ENCODE measurements at regions not wholly inside any gene's neighbourhood (a gene's known extent, or its start where the extent isn't known, plus 50 kb on each side); places are given as distances from the start of the nearest gene placed in this dataset.

GRCh38 chr11:110910384-110910783 is 198.1 kb upstream of the ARHGAP20 start:
- Histone ChIP-seq H3K9me3 (ENCODE audit: control insufficient read depth, low read depth, low read length) (no peaks in the 10 kb centered on the region), H4K20me1 (ENCODE audit: control insufficient read depth, insufficient read depth, insufficient read length) (no peaks in the 10 kb centered on the region), H3K79me1 (ENCODE audit: insufficient read depth, low read depth, low read length, poor library complexity, severe bottlenecking) (no peaks in the 10 kb centered on the region), H2AFZ (ENCODE audit: low read length) (no peak overlapping the region), H3K14ac (ENCODE audit: insufficient read depth, low read length) (no peak overlapping the region), H3K4ac (ENCODE audit: low read depth, low read length) (no peak overlapping the region), H2BK15ac (ENCODE audit: low read depth, low read length) (no peak overlapping the region), H2BK20ac (ENCODE audit: low read depth, low read length, poor library complexity, severe bottlenecking) (no peak overlapping the region), H2BK120ac (ENCODE audit: low read depth, low read length, poor library complexity, severe bottlenecking) (no peak overlapping the region), H2BK5ac (ENCODE audit: insufficient read length, low read length) (no peak overlapping the region), H4K91ac (ENCODE audit: insufficient read length, low read depth, low read length) (no peak overlapping the region), H2AK5ac (ENCODE audit: insufficient read length, low read length) (no peak overlapping the region), H3K79me2 (ENCODE audit: insufficient read depth, low read length) (no peaks in the 10 kb centered on the region), H3T11ph (ENCODE audit: low read length) (no peak overlapping the region), H3K18ac (ENCODE audit: insufficient read length, low read depth, low read length) (no peak overlapping the region), H3K23me2 (ENCODE audit: insufficient read length, low read depth, low read length, poor library complexity, severe bottlenecking) (no peaks in the 10 kb centered on the region), H3K27me3 (ENCODE audit: insufficient read depth, low read length) (no peaks in the 10 kb centered on the region), H3K27ac (ENCODE audit: insufficient read length, low read depth, low read length) (no peak overlapping the region), H3K4me1 (ENCODE audit: insufficient read depth, low read length) (no peaks in the 10 kb centered on the region), H3K23ac (ENCODE audit: insufficient read length, low read depth, low read length) (no peak overlapping the region), H3K4me2 (ENCODE audit: insufficient read depth, insufficient read length, low read length) (no peak overlapping the region), H4K5ac (ENCODE audit: insufficient read length, low read depth, low read length) (no peak overlapping the region), H3K9ac (ENCODE audit: extremely low read depth, insufficient read length, low read length) (no peak overlapping the region), H2BK12ac (ENCODE audit: insufficient read length, low read depth, low read length) (no peak overlapping the region), H4K8ac (replicated peaks; ENCODE audit: insufficient read length, low read depth, low read length) (no peak overlapping the region), H3K56ac (ENCODE audit: insufficient read length, low read depth, low read length) (no peak overlapping the region)
- Mint-ChIP-seq H3K36me3 (ENCODE audit: insufficient read depth in 1 of 3, low read depth in 3 of 3) (no peaks in the 10 kb centered on the region), H3K9me3 (peaks cover 0 to 3% of the 10 kb centered on the region in 2 experiments; a peak in 1 of 5 replicates), H3K27me3 (ENCODE audit: low read depth) (no peaks in the 10 kb centered on the region; the same call in 1 of the 2 replicates), H3K27ac (no peak overlapping the region), H3K4me3 (no peak overlapping the region), H3K4me1 (no peaks in the 10 kb centered on the region)
- no peak for DNase-seq
- WGBS (ENCODE audit: extremely low coverage, insufficient read length, low lambda C conversion rate): 100% methylated on average over 1 of the region's 2 CpGs
- TF ChIP-seq CTCF (conservative IDR thresholded peaks at IDR 0.05): no peak
